Tibial nerve (tissue), 3 donors: ENCODE measurements at regions not wholly inside any gene's neighbourhood (a gene's known extent, or its start where the extent isn't known, plus 50 kb on each side); places are given as distances from the start of the nearest gene placed in this dataset.

Experiments
- CTCF ChIP-seq, 5 experiments: fragments of 200-600 bp in 3 of 5; fragments of 450-650 bp in 2 of 5; sonication (generic) in 3 of 5; IDR thresholded peaks; one replicate each; pipeline ENCODE4 v1.5.1; 2016 to 2019; ENCODE audit warnings: antibody characterized with exemption in 5 of 5, mild to moderate bottlenecking in 3 of 5, moderate library complexity in 2 of 5
- POLR2A ChIP-seq, 2 donors: fragments of 450-650 bp; IDR thresholded peaks; one replicate each; pipeline ENCODE4 v1.6.1; 2017; ENCODE audit warnings: antibody characterized with exemption in 2 of 2, mild to moderate bottlenecking in 2 of 2, moderate library complexity in 2 of 2

GRCh38 chr13:22855926-22856325 lies 324.9 kb upstream of the SGCG start:
- TF ChIP-seq CTCF (IDR thresholded peaks at IDR 0.05) (no peak), POLR2A (IDR thresholded peaks at IDR 0.05) (no peak)
